ENCODE measurements at regions not wholly inside any gene's neighbourhood (a gene's known extent, or its start where the extent isn't known, plus 50 kb on each side); places are given as distances from the start of the nearest gene placed in this dataset.
"Not testable (repeated sequence)": the region's sequence is repeated elsewhere in the genome, so short reads cannot be mapped to it uniquely, and the experiment has no call there.

DNA sequence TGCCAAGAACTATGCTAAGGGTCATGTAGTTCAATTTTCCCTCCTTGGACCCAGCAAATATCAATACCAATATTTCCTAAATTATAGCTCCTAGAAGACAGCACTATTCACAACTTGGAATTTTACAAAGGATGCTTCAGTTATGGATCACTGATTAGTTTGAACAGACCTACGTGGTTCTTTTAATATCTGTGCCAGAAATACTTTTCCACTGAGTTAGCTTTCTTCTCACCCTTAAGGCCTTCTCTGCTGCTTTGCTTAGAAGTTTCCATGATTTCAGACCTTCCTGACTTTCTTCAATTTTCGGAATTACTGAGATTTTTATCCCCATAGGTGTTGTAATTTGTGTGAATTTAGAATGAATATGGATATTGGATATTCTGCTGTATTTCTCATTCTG lies 380.4 kb downstream of the PSAT1 start:
- DNase-seq: no peak

GRCh38 chr9:78678877-78679276 lies 382.0 kb downstream of the PSAT1 start:
- DNase-seq: no peak

DNA sequence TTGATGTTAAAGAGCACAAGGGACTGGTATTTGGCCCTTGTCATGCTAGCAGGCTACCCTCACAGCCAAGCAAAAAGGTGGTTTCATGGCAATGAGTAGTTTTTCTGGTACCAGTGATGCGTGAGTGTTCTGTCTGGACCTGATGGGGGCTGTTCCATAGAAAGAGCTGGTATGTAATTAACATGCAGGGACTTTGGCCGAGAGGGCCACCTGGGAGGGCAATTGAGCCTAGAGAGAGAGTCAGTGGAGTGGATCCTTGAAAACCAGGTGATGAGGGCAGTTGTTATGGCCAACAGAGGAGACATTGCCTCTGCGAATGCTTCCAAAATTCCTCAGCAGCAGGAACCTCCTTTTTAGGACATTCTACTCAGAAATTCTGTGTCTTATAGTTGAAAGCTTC lies 383.3 kb downstream of the PSAT1 start:
- DNase-seq: no peak

DNA sequence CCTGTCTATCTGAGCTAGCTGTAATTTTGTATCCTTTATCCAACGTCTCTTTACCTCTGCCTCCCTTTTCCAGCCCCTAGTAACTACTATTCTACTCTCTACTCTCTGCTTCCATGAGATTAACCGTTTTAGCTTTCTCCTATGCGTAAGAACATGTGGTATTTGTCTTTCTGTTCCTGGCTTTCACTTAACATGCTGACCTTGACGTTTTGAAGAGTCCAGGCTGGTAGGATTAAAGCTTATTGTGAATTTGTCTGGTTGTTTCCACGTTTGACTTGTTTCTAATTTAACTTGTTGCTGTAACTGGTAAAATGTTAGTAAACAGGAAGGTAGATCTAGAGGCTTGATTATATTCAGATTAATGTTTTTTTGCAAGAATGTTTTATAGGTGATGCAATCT lies 385.3 kb downstream of the PSAT1 start:
- DNase-seq: no peak

DNA sequence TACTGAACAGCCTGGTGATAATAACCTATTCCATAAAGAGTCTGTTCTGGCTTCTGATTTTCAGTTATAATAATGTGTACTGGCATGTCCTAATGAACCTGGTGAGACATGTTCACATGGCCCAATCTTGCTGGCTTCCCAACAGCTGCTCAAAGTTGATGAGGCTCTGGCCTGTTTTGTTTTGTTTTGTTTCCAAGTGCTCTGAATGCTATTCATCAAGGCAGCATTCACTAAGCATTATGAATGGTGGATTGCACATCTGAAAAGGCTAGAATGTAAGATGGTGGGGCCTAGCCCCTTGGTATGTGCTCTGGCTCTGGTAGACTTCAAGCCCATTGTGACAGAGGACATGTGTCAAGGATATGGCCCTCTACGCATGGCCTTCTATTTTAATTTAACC lies 388.5 kb downstream of the PSAT1 start:
- peak; percentile 95 for DNase-seq

- DNase-seq: no peak
Observed at GRCh38 chr9:78688796-78689195, 391.9 kb downstream of the PSAT1 start.

- DNase-seq: no peak
Observed at GRCh38 chr9:78691542-78691941, 394.6 kb downstream of the PSAT1 start.

GRCh38 chr9:78692871-78693270 lies 395.9 kb downstream of the PSAT1 start:
- DNase-seq: no peak

- peak; percentile 53 for DNase-seq
Observed at GRCh38 chr9:78694974-78695373, 398.0 kb downstream of the PSAT1 start.

- no peak for DNase-seq
Observed at GRCh38 chr9:78695519-78695918, 398.6 kb downstream of the PSAT1 start.

- DNase-seq: no peak
Observed at GRCh38 chr9:78697618-78698017, 400.7 kb downstream of the PSAT1 start.

- DNase-seq: no peak
Observed at GRCh38 chr9:78698371-78698770, 401.4 kb downstream of the PSAT1 start.

DNA sequence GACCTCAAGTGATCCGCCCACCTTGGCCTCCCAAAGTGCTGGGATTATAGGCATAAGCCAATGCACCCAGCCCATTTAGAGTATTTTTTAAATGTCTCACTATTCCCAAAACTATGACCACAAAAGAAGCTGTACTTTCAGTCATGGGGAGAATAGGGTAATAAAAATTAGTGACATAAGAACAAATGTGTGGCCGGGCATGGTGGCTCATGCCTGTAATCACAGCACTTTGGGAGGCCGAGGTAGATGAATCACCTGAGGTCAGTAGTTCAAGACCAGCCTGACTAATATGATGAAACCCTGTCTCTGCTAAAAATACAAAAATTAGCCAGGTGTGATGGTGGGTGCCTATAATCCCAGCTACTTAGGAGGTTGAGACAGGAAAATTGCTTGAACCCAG lies 402.3 kb downstream of the PSAT1 start:
- DNase-seq: not testable (repeated sequence)

DNA sequence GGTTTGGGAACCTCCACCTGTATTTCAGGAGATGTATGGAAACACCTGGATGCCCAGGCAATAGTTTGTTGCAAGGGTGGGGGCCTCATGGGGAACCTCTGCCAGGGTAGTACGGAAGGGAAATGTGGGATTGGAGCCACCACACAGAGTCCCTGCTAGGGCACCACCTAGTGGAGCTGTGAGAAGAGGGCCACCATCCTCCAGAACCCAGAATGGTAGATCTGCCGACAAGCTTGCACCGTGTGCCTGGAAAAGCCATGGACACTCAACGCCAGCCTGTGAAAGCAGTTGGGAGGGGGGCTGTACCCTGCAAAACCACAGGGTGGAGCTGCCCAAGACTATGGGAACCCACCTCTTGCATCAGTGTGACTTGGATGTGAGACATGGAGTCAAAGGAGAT lies 407.2 kb downstream of the PSAT1 start:
- DNase-seq: not testable (repeated sequence)

- DNase-seq: no peak
Observed at GRCh38 chr9:78707080-78707479, 410.2 kb downstream of the PSAT1 start.

DNA sequence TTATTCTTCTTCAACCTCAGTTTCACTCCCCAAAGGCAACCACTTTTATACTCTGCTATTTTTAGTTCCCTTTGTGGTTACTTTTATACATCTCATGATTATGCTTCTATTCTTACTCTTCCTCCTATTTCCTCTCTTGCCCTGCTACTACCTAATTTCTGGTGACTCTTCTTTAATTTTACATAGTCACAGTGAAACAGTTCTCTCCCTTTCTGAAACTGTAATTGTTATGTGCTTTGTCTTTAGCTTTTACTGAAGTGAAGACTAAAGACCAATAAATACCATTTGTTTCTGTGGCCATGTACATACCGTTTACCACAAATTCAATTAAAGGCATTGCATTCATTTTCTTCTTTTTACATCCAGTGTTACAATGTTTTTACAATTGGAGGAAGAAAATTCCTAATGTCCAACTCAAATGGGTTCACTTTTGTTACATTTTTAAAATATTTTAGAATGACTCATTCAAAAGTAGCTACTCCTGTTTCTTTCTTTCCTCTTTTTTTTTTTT lies 410.6 kb downstream of the PSAT1 start:
- no peak for DNase-seq

GRCh38 chr9:78712903-78713613 lies 416.1 kb downstream of the PSAT1 start:
- peak; percentile 72 for DNase-seq

GRCh38 chr9:78713614-78714405 lies 416.9 kb downstream of the PSAT1 start:
- DNase-seq: peak; percentile 75

GRCh38 chr9:78714576-78714975 lies 417.7 kb downstream of the PSAT1 start:
- DNase-seq: peak; percentile 58

- DNase-seq: not testable (repeated sequence)
Observed at GRCh38 chr9:78719029-78719428, 422.1 kb downstream of the PSAT1 start.

GRCh38 chr9:78724896-78725295 lies 428.0 kb downstream of the PSAT1 start:
- DNase-seq: no peak

- no peak for DNase-seq
Observed at GRCh38 chr9:78725503-78725902, 428.6 kb downstream of the PSAT1 start.

DNA sequence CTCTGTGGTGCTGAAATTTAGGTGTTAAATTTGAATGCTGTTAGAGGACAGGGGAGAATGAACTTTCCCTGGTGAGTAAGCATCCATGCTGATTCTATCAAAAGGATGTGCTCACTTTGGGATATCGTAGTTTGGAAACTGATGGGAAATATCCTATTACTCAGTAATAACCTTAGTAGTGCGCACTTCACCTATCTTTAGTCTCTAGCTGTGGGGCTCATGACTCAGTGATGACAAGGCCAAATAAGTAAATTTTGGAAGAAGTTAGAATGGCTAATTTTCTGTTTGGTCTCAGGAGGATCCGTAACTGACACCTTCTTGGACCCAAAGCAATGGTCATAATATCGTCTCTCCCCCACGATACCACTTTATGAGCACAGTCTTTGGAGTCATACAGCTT lies 448.4 kb downstream of the PSAT1 start:
- no peak for DNase-seq

- peak; percentile 31 for DNase-seq
Observed at GRCh38 chr9:78746010-78746409, 449.1 kb downstream of the PSAT1 start.
